ENCODE measurements at regions not wholly inside any gene's neighbourhood (a gene's known extent, or its start where the extent isn't known, plus 50 kb on each side); places are given as distances from the start of the nearest gene placed in this dataset.

GRCh38 chr13:33745370-33746324 lies 72.3 kb upstream of the RFC3 start:
- Histone ChIP-seq H4K20me1 (ENCODE audit: insufficient read depth) (no peaks in the 10 kb centered on the region), H3K9me3 (ENCODE audit: low read length) (no peaks in the 10 kb centered on the region), H3F3A (ENCODE audit: insufficient read depth, low read length, poor library complexity, severe bottlenecking) (no peaks in the 10 kb centered on the region), H2AFZ (ENCODE audit: low read depth, low read length) (no peak overlapping the region), H3K36me3 (ENCODE audit: insufficient read depth, low read length) (no peaks in the 10 kb centered on the region), H3K27ac (ENCODE audit: low read length) (no peak overlapping the region), H3K27me3 (ENCODE audit: insufficient read depth, low read depth, low read length) (no peaks in the 10 kb centered on the region), H3K9me2 (ENCODE audit: insufficient read depth, low read length) (no peaks in the 10 kb centered on the region), H3K4me3 (ENCODE audit: low read length) (no peak overlapping the region), H3K4me2 (ENCODE audit: low read length) (no peak overlapping the region), H3K79me2 (replicated peaks; ENCODE audit: insufficient read depth, low read length) (no peaks in the 10 kb centered on the region), H3K9ac (ENCODE audit: low read length) (no peak overlapping the region)
- no peak for TF ChIP-seq SMC3 (conservative IDR thresholded peaks at IDR 0.05; ENCODE audit: poor library complexity)
- TF ChIP-seq EP300 (conservative IDR thresholded peaks at IDR 0.05; ENCODE audit: poor library complexity, severe bottlenecking): no peak
- TF ChIP-seq RAD21 (conservative IDR thresholded peaks at IDR 0.05): no peak
- no peak for TF ChIP-seq TAF1 (IDR thresholded peaks at IDR 0.05; ENCODE audit: low read depth)
- TF ChIP-seq REST (IDR thresholded peaks at IDR 0.05; ENCODE audit: borderline replicate concordance): no peak
- TF ChIP-seq EZH2 (IDR thresholded peaks at IDR 0.05; ENCODE audit: borderline replicate concordance, insufficient read depth, low read length, poor library complexity, severe bottlenecking): no peak
- TF ChIP-seq MXI1 (conservative IDR thresholded peaks at IDR 0.05; ENCODE audit: poor library complexity, severe bottlenecking): no peak
- no peak for TF ChIP-seq CTCF (IDR thresholded peaks at IDR 0.05; ENCODE audit: poor library complexity, severe bottlenecking)
- no peak for TF ChIP-seq POLR2AphosphoS5 (IDR thresholded peaks at IDR 0.05)

GRCh38 chr13:33746867-33747266 lies 71.1 kb upstream of the RFC3 start:
- TF ChIP-seq EZH2 (IDR thresholded peaks at IDR 0.05; ENCODE audit: borderline replicate concordance, insufficient read depth, low read length, poor library complexity, severe bottlenecking) (no peak), EP300 (conservative IDR thresholded peaks at IDR 0.05; ENCODE audit: poor library complexity, severe bottlenecking) (no peak), POLR2AphosphoS5 (IDR thresholded peaks at IDR 0.05) (no peak), REST (IDR thresholded peaks at IDR 0.05; ENCODE audit: borderline replicate concordance) (no peak), MXI1 (conservative IDR thresholded peaks at IDR 0.05; ENCODE audit: poor library complexity, severe bottlenecking) (no peak), CTCF (IDR thresholded peaks at IDR 0.05; ENCODE audit: poor library complexity, severe bottlenecking) (no peak), TAF1 (IDR thresholded peaks at IDR 0.05; ENCODE audit: low read depth) (no peak), RAD21 (conservative IDR thresholded peaks at IDR 0.05) (no peak), SMC3 (conservative IDR thresholded peaks at IDR 0.05; ENCODE audit: poor library complexity) (no peak)

More at GRCh38 chr13:33746867-33747266, 71.1 kb upstream of the RFC3 start:
- Histone ChIP-seq H3K4me2 (ENCODE audit: low read length) (no peak overlapping the region), H3K4me3 (ENCODE audit: low read length) (no peak overlapping the region), H3K9me2 (ENCODE audit: insufficient read depth, low read length) (no peaks in the 10 kb centered on the region), H3K27ac (ENCODE audit: low read length) (no peak overlapping the region), H3F3A (ENCODE audit: insufficient read depth, low read length, poor library complexity, severe bottlenecking) (no peaks in the 10 kb centered on the region), H3K9ac (ENCODE audit: low read length) (no peak overlapping the region), H3K27me3 (ENCODE audit: insufficient read depth, low read depth, low read length) (no peaks in the 10 kb centered on the region), H4K20me1 (ENCODE audit: insufficient read depth) (no peaks in the 10 kb centered on the region), H3K9me3 (ENCODE audit: low read length) (no peaks in the 10 kb centered on the region), H3K36me3 (ENCODE audit: insufficient read depth, low read length) (no peaks in the 10 kb centered on the region), H3K79me2 (replicated peaks; ENCODE audit: insufficient read depth, low read length) (no peaks in the 10 kb centered on the region), H2AFZ (ENCODE audit: low read depth, low read length) (no peak overlapping the region)
